HG03571 (cell line): ENCODE measurements at regions not wholly inside any gene's neighbourhood (a gene's known extent, or its start where the extent isn't known, plus 50 kb on each side); places are given as distances from the start of the nearest gene placed in this dataset.
"Not testable (repeated sequence)": the region's sequence is repeated elsewhere in the genome, so short reads cannot be mapped to it uniquely, and the experiment has no call there.

Experiments
- ATAC-seq: cut with Tn5 transposase; IDR thresholded peaks from one replicate; pipeline ENCODE4 v1.9.1; 2021; ENCODE audit not compliant: unreplicated experiment

GRCh38 chr15:92705764-92706163 is 50.2 kb upstream of the FAM174B start:
- ATAC-seq = no peak

- no peak for ATAC-seq
Observed at GRCh38 chr15:92706201-92706600, 50.6 kb upstream of the FAM174B start.

- no peak for ATAC-seq
Observed at GRCh38 chr15:92707880-92708551, 52.4 kb upstream of the FAM174B start.

- ATAC-seq = no peak
Observed at GRCh38 chr15:92708635-92709034, 53.1 kb upstream of the FAM174B start.

GRCh38 chr15:92709110-92709790 is 53.7 kb upstream of the FAM174B start:
- ATAC-seq = no peak

- ATAC-seq = no peak
Observed at GRCh38 chr15:92711457-92711831, 55.9 kb upstream of the FAM174B start.

- no peak for ATAC-seq
Observed at GRCh38 chr15:92714077-92714476, 58.5 kb upstream of the FAM174B start.

- ATAC-seq = no peak
Observed at GRCh38 chr15:92714477-92715401, 59.2 kb upstream of the FAM174B start.

- no peak for ATAC-seq
Observed at GRCh38 chr15:92715758-92716157, 60.2 kb upstream of the FAM174B start.

GRCh38 chr15:92719021-92719420 is 63.4 kb upstream of the FAM174B start:
- ATAC-seq = no peak

GRCh38 chr15:92724144-92724543 is 68.6 kb upstream of the FAM174B start:
- ATAC-seq = no peak

GRCh38 chr15:92725171-92725570 is 69.6 kb upstream of the FAM174B start:
- ATAC-seq = no peak

- no peak for ATAC-seq
Observed at GRCh38 chr15:92728266-92728665, 72.7 kb upstream of the FAM174B start.

- ATAC-seq = no peak
Observed at GRCh38 chr15:92733090-92733933, 77.7 kb upstream of the FAM174B start.

- no peak for ATAC-seq
Observed at GRCh38 chr15:92733934-92734521, 78.5 kb upstream of the FAM174B start.

- ATAC-seq = not testable (repeated sequence)
Observed at GRCh38 chr15:92739246-92739645, 83.7 kb upstream of the FAM174B start.

GRCh38 chr15:92745845-92746271 is 90.3 kb upstream of the FAM174B start:
- no peak for ATAC-seq

- ATAC-seq = no peak
Observed at GRCh38 chr15:92747047-92747446, 91.5 kb upstream of the FAM174B start.

GRCh38 chr15:92749216-92749615 is 93.6 kb upstream of the FAM174B start:
- ATAC-seq = no peak

GRCh38 chr15:92749946-92750345 is 94.4 kb upstream of the FAM174B start:
- no peak for ATAC-seq
